Upper lobe of left lung (tissue), 4 donors: ENCODE measurements at regions not wholly inside any gene's neighbourhood (a gene's known extent, or its start where the extent isn't known, plus 50 kb on each side); places are given as distances from the start of the nearest gene placed in this dataset.

ENCODE experiments used
- CTCF ChIP-seq, 6 experiments: fragments of 450-650 bp in 4 of 6; fragments of 200-600 bp in 2 of 6; sonication (generic) in 2 of 6; IDR thresholded peaks; one replicate each; pipeline ENCODE4 v1.5.1; 2016 to 2019; ENCODE audit warnings: antibody characterized with exemption in 6 of 6
- EP300 ChIP-seq, 4 donors: sonication (generic); formaldehyde crosslinking; IDR thresholded peaks; one replicate each; pipeline ENCODE4 v1.5.1; 2017; ENCODE audit warnings: antibody characterized with exemption in 4 of 4, control low read depth in 2 of 4
- POLR2A ChIP-seq, 4 donors: fragments of 450-650 bp; IDR thresholded peaks; one replicate each; pipeline ENCODE4 v1.5.1; 2016 to 2017; ENCODE audit warnings: antibody characterized with exemption in 4 of 4, mild to moderate bottlenecking in 2 of 4
- POLR2AphosphoS5 ChIP-seq, 2 donors: sonication (generic); formaldehyde crosslinking; IDR thresholded peaks; one replicate each; pipeline ENCODE4 v1.5.1; 2017; ENCODE audit warnings: antibody characterized with exemption in 2 of 2

GRCh38 chr1:20409971-20410370 is 76.0 kb downstream of the CAMK2N1 start:
- no peak for TF ChIP-seq CTCF (IDR thresholded peaks at IDR 0.05)
- TF ChIP-seq POLR2A (IDR thresholded peaks at IDR 0.05), result no peak
- no peak for TF ChIP-seq POLR2AphosphoS5 (IDR thresholded peaks at IDR 0.05)
- TF ChIP-seq EP300 (IDR thresholded peaks at IDR 0.05), result no peak
